Thyroid gland (tissue), 4 donors: ENCODE measurements at regions not wholly inside any gene's neighbourhood (a gene's known extent, or its start where the extent isn't known, plus 50 kb on each side); places are given as distances from the start of the nearest gene placed in this dataset.
"Not testable (repeated sequence)": the region's sequence is repeated elsewhere in the genome, so short reads cannot be mapped to it uniquely, and the experiment has no call there.

Source experiments
- DNase-seq, 2 donors: peaks; one replicate each; pipeline ENCODE4 v3.0.0-alpha.2; 2019
- H3K27ac ChIP-seq, 3 donors: fragments of 200-600 bp; sonication (generic); 1 replicate in 2 of 3; 2 replicates in 1 of 3; pipeline ENCODE4 v1.5.1; 2016 to 2019; ENCODE audit warnings: mild to moderate bottlenecking in 1 of 3, moderate library complexity in 1 of 3
- H3K27me3 ChIP-seq: fragments of 200-600 bp; sonication (generic); one replicate; pipeline ENCODE4 v1.5.1; 2019
- H3K36me3 ChIP-seq, 2 donors: fragments of 200-600 bp; sonication (generic); one replicate each; pipeline ENCODE4 v1.5.1; 2016 to 2019
- H3K4me1 ChIP-seq, 2 donors: fragments of 200-600 bp; sonication (generic); one replicate each; pipeline ENCODE4 v1.5.1; 2017 to 2019
- H3K4me3 ChIP-seq, 3 donors: fragments of 200-600 bp; sonication (generic); replicated peaks in 1 of 3; 1 replicate in 2 of 3; 2 replicates in 1 of 3; pipeline ENCODE4 v1.5.1; 2016; ENCODE audit warnings: mild to moderate bottlenecking in 1 of 3
- H3K9me3 ChIP-seq: fragments of 200-600 bp; sonication (generic); one replicate; pipeline ENCODE4 v1.5.1; 2017
- POLR2A ChIP-seq, 2 donors: fragments of 450-650 bp; IDR thresholded peaks; one replicate each; pipeline ENCODE4 v1.6.1; 2017; ENCODE audit warnings: antibody characterized with exemption in 2 of 2, mild to moderate bottlenecking in 2 of 2, moderate library complexity in 1 of 2
- WGBS, 2 donors: methylation state at CpG; one replicate each; pipeline ENCODE4 v1.1.5; 2017; 5-methylcytosine and 5-hydroxymethylcytosine counted together
- intact Hi-C: fragments of 100-400 bp; cut with DNase I; formaldehyde crosslinking; loops from one replicate; pipeline ENCODE4 v1.15.1; 2023
- TF ChIP-seq, protein P1 (sequence below), 6 experiments: fragments of 200-600 bp in 3 of 6; fragments of 450-650 bp in 3 of 6; sonication (generic) in 3 of 6; IDR thresholded peaks; one replicate each; pipeline ENCODE4 v1.5.1; 2016 to 2019; ENCODE audit warnings: antibody characterized with exemption in 6 of 6, mild to moderate bottlenecking in 2 of 6, inconsistent platforms in 1 of 6, moderate library complexity in 1 of 6

DNA sequence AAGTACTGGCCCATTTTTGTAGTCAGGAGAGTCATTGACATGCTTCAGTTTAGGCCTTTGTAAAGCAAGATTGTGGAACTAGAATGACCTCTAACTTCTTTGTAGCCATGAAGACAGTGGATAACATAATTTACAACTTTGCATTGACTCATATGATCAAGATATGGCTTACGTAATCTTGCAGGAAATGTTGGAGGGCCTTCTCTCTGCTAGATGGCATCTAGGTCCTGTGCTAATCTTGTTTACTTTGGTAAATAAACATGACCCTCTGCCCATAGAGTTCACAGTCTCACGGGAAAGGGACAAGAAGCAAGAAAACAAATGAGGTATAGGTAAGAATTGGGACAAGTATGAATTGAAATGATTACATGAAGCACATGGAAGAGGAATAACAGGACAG lies 355.2 kb upstream of the ARID1B start:
- Histone ChIP-seq H3K27me3 (no peaks in the 10 kb centered on the region), H3K9me3 (no peaks in the 10 kb centered on the region), H3K36me3 (no peaks in the 10 kb centered on the region), H3K4me1 (peaks cover 3 to 8% of the 10 kb centered on the region in 2 donors), H3K4me3 (no peak overlapping the region), H3K27ac (no peak overlapping the region)
- WGBS, 2 donors, result 89 to 97% methylated on average over 2 of the region's 2 CpGs
- DNase-seq, result no peak
- intact Hi-C loops, result no loop called here
- TF ChIP-seq POLR2A (IDR thresholded peaks at IDR 0.05), result no peak
- TF ChIP-seq, protein P1, sequence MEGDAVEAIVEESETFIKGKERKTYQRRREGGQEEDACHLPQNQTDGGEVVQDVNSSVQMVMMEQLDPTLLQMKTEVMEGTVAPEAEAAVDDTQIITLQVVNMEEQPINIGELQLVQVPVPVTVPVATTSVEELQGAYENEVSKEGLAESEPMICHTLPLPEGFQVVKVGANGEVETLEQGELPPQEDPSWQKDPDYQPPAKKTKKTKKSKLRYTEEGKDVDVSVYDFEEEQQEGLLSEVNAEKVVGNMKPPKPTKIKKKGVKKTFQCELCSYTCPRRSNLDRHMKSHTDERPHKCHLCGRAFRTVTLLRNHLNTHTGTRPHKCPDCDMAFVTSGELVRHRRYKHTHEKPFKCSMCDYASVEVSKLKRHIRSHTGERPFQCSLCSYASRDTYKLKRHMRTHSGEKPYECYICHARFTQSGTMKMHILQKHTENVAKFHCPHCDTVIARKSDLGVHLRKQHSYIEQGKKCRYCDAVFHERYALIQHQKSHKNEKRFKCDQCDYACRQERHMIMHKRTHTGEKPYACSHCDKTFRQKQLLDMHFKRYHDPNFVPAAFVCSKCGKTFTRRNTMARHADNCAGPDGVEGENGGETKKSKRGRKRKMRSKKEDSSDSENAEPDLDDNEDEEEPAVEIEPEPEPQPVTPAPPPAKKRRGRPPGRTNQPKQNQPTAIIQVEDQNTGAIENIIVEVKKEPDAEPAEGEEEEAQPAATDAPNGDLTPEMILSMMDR (IDR thresholded peaks at IDR 0.05), result no peak

DNA sequence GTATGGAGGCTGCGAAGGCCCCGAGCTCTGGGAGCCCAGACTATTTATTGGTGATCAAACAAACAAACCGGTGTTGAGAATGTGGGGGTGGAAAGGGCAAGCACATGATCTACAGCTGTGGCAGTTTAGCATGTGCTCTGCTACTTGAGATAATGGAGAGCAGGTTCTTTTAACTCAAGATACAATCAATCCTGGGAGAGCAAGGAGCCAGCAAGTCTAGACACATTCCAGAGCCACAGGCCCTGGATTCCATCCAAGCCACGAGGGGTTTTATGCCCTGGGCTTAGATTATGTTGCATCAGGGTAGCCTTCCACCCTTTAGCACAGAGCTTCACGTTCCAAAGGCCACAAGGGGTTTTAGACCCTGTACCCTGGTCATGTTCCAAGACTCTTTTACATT lies 355.9 kb upstream of the ARID1B start:
- H3K4me1 ChIP-seq, H3K4me3 ChIP-seq, H3K27ac ChIP-seq, H3K9me3 ChIP-seq, H3K36me3 ChIP-seq, intact Hi-C loops, H3K27me3 ChIP-seq: not testable (repeated sequence)
- 55 to 57% methylated on average over 5 of the region's 5 CpGs for WGBS, 2 donors
- peak; percentile 32 to 47 for DNase-seq

DNA sequence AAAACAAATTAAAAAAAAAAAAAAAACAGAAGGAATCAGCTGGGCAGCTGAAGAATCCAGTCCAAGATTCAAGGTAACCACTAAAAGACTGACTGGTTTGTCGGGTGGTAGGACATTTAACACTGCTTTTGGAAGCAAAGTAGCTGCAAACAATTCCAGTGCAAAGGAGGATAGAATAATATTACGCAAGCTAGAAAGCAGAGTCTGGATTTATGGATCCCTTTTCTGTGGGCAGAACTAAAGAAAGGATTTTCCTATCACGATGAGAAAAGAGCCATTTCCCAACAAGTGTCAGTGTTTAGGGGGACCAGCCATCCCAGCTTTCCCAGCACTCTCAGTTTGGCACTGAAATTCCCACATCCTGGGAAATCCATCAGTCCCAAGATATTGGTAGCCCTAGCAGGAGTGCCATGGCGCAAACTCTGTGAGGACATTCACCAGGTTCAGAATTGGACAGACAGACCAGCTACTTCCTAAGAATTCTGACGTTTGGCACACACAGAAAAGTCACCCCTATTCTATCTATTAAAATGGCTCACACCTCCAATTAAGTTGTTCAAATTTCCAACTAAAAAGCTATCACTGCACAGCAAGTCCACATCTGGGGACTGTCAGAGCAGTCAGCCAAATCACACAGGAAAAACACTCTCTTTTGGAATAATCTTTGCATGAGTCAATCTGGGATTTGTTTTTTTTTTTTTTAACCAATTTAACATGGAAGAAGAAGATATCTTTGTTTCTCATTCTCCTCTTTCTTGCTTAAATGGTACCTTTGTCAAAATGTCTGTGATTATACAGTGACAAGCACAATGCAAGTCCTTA lies 356.8 kb upstream of the ARID1B start:
- TF ChIP-seq POLR2A (IDR thresholded peaks at IDR 0.05), result no peak
- peaks cover 3 to 8% of the 10 kb centered on the region in 2 donors for H3K4me1 ChIP-seq
- H3K9me3 ChIP-seq, result no peaks in the 10 kb centered on the region
- no peak for DNase-seq
- no peaks in the 10 kb centered on the region for H3K27me3 ChIP-seq
- 84 to 88% methylated on average over 5 of the region's 5 CpGs for WGBS, 2 donors
- no peak overlapping the region for H3K4me3 ChIP-seq
- intact Hi-C loops, result no loop called here
- no peaks in the 10 kb centered on the region for H3K36me3 ChIP-seq
- no peak overlapping the region for H3K27ac ChIP-seq

DNA sequence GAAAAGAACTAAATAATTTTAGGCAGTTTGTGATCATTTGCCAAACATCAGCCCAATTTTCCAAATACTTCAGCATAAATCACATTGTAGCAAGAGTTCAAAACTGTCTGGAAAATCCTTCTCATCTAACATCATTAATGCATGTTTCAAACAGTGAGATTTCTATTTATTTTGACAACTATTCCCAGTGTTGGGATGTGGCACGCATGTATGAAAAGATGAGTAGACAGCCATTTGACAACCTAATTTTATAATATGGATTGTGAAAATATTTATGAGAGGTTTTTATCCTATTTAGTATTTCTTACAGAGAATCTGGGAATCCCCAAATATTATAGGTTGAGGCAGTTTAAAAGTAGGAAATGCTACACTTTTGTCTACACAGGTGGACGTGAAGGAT lies 357.6 kb upstream of the ARID1B start:
- intact Hi-C loops, result no loop called here

DNA sequence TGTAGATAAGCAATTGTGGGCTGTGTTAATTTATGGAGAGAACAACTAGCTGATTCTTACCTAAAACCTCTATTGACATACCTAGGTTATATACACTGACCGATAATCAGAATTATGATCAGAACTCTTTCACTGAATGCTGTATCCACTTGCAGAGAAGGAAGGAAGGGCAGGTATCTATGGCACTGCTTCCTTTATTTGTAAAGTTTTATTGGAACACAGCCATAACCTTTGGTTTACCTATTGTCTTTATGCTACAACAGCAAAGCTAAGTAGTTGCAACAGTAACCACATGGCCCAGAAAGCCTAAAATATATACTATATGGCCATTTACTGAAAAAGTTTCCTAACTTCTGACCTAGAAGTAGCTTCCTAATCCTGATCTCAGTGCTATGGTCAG lies 358.9 kb upstream of the ARID1B start:
- TF ChIP-seq, protein P1 (IDR thresholded peaks at IDR 0.05), result no peak
- TF ChIP-seq POLR2A (IDR thresholded peaks at IDR 0.05), result no peak
- Histone ChIP-seq H3K27me3 (no peaks in the 10 kb centered on the region), H3K9me3 (no peaks in the 10 kb centered on the region), H3K27ac (no peak overlapping the region), H3K36me3 (no peaks in the 10 kb centered on the region), H3K4me1 (peaks cover 3 to 8% of the 10 kb centered on the region in 2 donors), H3K4me3 (no peak overlapping the region)
- no peak for DNase-seq
- whole genome bisulfite sequencing, 2 donors, result 90 to 92% methylated on average over 1 of the region's 1 CpG
- intact Hi-C loops, result no loop called here

More for the DNA sequence above, 357.6 kb upstream of the ARID1B start:
- Histone ChIP-seq H3K4me1 (peaks cover 3 to 8% of the 10 kb centered on the region in 2 donors), H3K27me3 (no peaks in the 10 kb centered on the region), H3K27ac (no peak overlapping the region), H3K9me3 (no peaks in the 10 kb centered on the region), H3K36me3 (no peaks in the 10 kb centered on the region), H3K4me3 (no peak overlapping the region)
- 89 to 95% methylated on average over 2 of the region's 2 CpGs for WGBS, 2 donors
- TF ChIP-seq POLR2A (IDR thresholded peaks at IDR 0.05), result no peak
- TF ChIP-seq, protein P1 (IDR thresholded peaks at IDR 0.05), result no peak
- no peak for DNase-seq

DNA sequence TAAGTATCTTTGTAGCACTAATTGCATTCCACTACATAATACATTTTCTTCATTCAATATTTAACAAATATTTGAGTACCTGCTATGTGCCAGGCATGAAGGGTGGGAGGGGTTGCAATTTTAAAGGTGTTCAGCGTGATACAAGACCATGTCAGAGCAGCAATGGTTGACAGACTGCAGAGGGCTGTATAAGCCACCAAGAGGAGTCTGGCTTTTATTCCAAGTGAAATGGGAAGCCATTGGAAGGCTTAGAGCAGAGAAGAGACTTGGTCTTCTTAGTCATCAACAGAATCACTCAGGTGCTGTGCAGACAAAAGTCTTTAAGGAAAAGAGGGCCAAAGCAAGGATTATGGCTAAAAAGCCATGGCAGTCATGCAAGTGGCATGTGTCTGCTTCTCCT lies 360.8 kb upstream of the ARID1B start:
- WGBS, 2 donors, result 94 to 97% methylated on average over 1 of the region's 1 CpG
- TF ChIP-seq POLR2A (IDR thresholded peaks at IDR 0.05), result no peak
- TF ChIP-seq, protein P1 (IDR thresholded peaks at IDR 0.05), result no peak

More for the DNA sequence above, 360.8 kb upstream of the ARID1B start:
- intact Hi-C loops, result no loop called here
- Histone ChIP-seq H3K4me3 (no peak overlapping the region), H3K36me3 (no peaks in the 10 kb centered on the region), H3K4me1 (peaks cover 3 to 8% of the 10 kb centered on the region in 2 donors), H3K27ac (no peak overlapping the region), H3K9me3 (no peaks in the 10 kb centered on the region), H3K27me3 (no peaks in the 10 kb centered on the region)
- DNase-seq, result no peak
